ENCODE measurements at regions not wholly inside any gene's neighbourhood (a gene's known extent, or its start where the extent isn't known, plus 50 kb on each side); places are given as distances from the start of the nearest gene placed in this dataset.

- TF ChIP-seq POLR2AphosphoS5 (IDR thresholded peaks at IDR 0.05): no peak
- no peak for TF ChIP-seq RAD21 (conservative IDR thresholded peaks at IDR 0.05)
- no peak for TF ChIP-seq TAF1 (IDR thresholded peaks at IDR 0.05; ENCODE audit: low read depth)
Measured at GRCh38 chr6:120804612-120805011, 529.7 kb downstream of the TBC1D32 start (continued).

- H2AFZ ChIP-seq (ENCODE audit: low read depth, low read length): no peak overlapping the region
- TF ChIP-seq CTCF (IDR thresholded peaks at IDR 0.05; ENCODE audit: poor library complexity, severe bottlenecking): no peak
- TF ChIP-seq TAF1 (IDR thresholded peaks at IDR 0.05; ENCODE audit: low read depth): no peak
- TF ChIP-seq SMC3 (conservative IDR thresholded peaks at IDR 0.05; ENCODE audit: poor library complexity): no peak
- TF ChIP-seq MXI1 (conservative IDR thresholded peaks at IDR 0.05; ENCODE audit: poor library complexity, severe bottlenecking): no peak
- TF ChIP-seq EZH2 (IDR thresholded peaks at IDR 0.05; ENCODE audit: borderline replicate concordance, insufficient read depth, low read length, poor library complexity, severe bottlenecking): no peak
- no peak for TF ChIP-seq RAD21 (conservative IDR thresholded peaks at IDR 0.05)
- H3K27ac ChIP-seq (ENCODE audit: low read length): no peak overlapping the region
- H3K79me2 ChIP-seq (replicated peaks; ENCODE audit: insufficient read depth, low read length): no peaks in the 10 kb centered on the region
- no peaks in the 10 kb centered on the region for H4K20me1 ChIP-seq (ENCODE audit: insufficient read depth)
- H3K9me3 ChIP-seq (ENCODE audit: low read length): no peaks in the 10 kb centered on the region
- no peak overlapping the region for H3K4me2 ChIP-seq (ENCODE audit: low read length)
- H3K27me3 ChIP-seq (ENCODE audit: insufficient read depth, low read depth, low read length): no peaks in the 10 kb centered on the region
- no peaks in the 10 kb centered on the region for H3K9me2 ChIP-seq (ENCODE audit: insufficient read depth, low read length)
- H3F3A ChIP-seq (ENCODE audit: insufficient read depth, low read length, poor library complexity, severe bottlenecking): no peaks in the 10 kb centered on the region
- no peak overlapping the region for H3K9ac ChIP-seq (ENCODE audit: low read length)
- no peak overlapping the region for H3K4me3 ChIP-seq (ENCODE audit: low read length)
- no peaks in the 10 kb centered on the region for H3K36me3 ChIP-seq (ENCODE audit: insufficient read depth, low read length)
Measured at GRCh38 chr6:120786682-120787081, 547.6 kb downstream of the TBC1D32 start.

- H2AFZ ChIP-seq (ENCODE audit: low read depth, low read length): no peak overlapping the region
- TF ChIP-seq POLR2AphosphoS5 (IDR thresholded peaks at IDR 0.05) (no peak), RAD21 (conservative IDR thresholded peaks at IDR 0.05) (no peak), EP300 (conservative IDR thresholded peaks at IDR 0.05; ENCODE audit: poor library complexity, severe bottlenecking) (no peak), TAF1 (IDR thresholded peaks at IDR 0.05; ENCODE audit: low read depth) (no peak), SMC3 (conservative IDR thresholded peaks at IDR 0.05; ENCODE audit: poor library complexity) (no peak), REST (IDR thresholded peaks at IDR 0.05; ENCODE audit: borderline replicate concordance) (no peak), EZH2 (IDR thresholded peaks at IDR 0.05; ENCODE audit: borderline replicate concordance, insufficient read depth, low read length, poor library complexity, severe bottlenecking) (no peak), CTCF (IDR thresholded peaks at IDR 0.05; ENCODE audit: poor library complexity, severe bottlenecking) (no peak), MXI1 (conservative IDR thresholded peaks at IDR 0.05; ENCODE audit: poor library complexity, severe bottlenecking) (no peak)
Measured at GRCh38 chr6:120786256-120786655, 548.0 kb downstream of the TBC1D32 start.

More at GRCh38 chr6:120786256-120786655, 548.0 kb downstream of the TBC1D32 start:
- Histone ChIP-seq H3K79me2 (replicated peaks; ENCODE audit: insufficient read depth, low read length) (no peaks in the 10 kb centered on the region), H3F3A (ENCODE audit: insufficient read depth, low read length, poor library complexity, severe bottlenecking) (no peaks in the 10 kb centered on the region), H4K20me1 (ENCODE audit: insufficient read depth) (no peaks in the 10 kb centered on the region), H3K4me3 (ENCODE audit: low read length) (no peak overlapping the region), H3K9ac (ENCODE audit: low read length) (no peak overlapping the region), H3K9me2 (ENCODE audit: insufficient read depth, low read length) (no peaks in the 10 kb centered on the region), H3K4me2 (ENCODE audit: low read length) (no peak overlapping the region), H3K36me3 (ENCODE audit: insufficient read depth, low read length) (no peaks in the 10 kb centered on the region), H3K9me3 (ENCODE audit: low read length) (no peaks in the 10 kb centered on the region), H3K27ac (ENCODE audit: low read length) (no peak overlapping the region), H3K27me3 (ENCODE audit: insufficient read depth, low read depth, low read length) (no peaks in the 10 kb centered on the region)

Data from neural cell (in vitro differentiated cells).